ENCODE measurements at regions not wholly inside any gene's neighbourhood (a gene's known extent, or its start where the extent isn't known, plus 50 kb on each side); places are given as distances from the start of the nearest gene placed in this dataset.
A peak's percentile ranks its signal among the peaks of the same experiment; 100 is the strongest.

DNA sequence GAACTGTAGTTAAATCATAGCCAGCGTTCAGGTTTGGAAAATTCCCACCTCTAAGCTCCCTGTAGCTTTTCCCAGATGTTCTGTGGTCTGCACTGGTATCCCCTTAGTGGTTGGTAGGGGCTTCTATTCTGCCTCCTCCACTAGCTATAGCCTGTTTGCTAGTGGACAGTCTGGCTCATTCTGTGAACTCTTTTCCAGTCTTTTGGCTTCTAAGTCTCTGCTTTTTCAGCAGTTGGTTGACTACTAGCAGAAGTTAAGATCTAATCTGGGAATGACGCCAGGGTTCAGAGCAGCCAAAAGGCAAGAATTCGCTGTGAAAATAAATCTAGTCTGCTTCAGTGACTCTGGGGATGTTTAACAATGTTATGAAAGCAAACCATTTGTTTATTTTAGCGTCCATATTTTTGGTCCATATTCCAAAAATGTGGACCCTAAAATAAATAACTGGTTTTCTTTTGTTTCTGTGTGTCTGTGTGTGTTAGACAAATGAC, 73.7 kb upstream of the WDR72 start:
- H3K9me3 Mint-ChIP-seq: peaks cover 11% of the 10 kb centered on the region
- H3K27ac Mint-ChIP-seq: no peak overlapping the region
- no peak overlapping the region for H3K4me3 Mint-ChIP-seq
- ChIA-PET POLR2A (no interaction called here), CTCF (interaction anchor here (1.7 kb wide), 1 partner anchor 21 kb away, joined by 9 read pairs; no protein-coding TSS in a partner anchor)
- 0 out of 2 replicates have a peak, but pooled peaks cover 3% of the 10 kb centered on the region for H3K27me3 Mint-ChIP-seq (ENCODE audit: low read depth)
- TF ChIP-seq GABPB1 (CRISPR knock-in tag; IDR thresholded peaks at IDR 0.05) (0 out of 2 replicates have a peak, but pooled peaks have one; percentile 41), MXD4 (CRISPR knock-in tag; IDR thresholded peaks at IDR 0.05; ENCODE audit: borderline replicate concordance) (no peak)
- no peak for ATAC-seq
- DNase-seq (ENCODE audit: low spot score): no peak
- peaks cover 45% of the 10 kb centered on the region for H3K4me1 Mint-ChIP-seq
- H3K36me3 Mint-ChIP-seq: 0 out of 2 replicates have a peak, but pooled peaks cover 2% of the 10 kb centered on the region

DNA sequence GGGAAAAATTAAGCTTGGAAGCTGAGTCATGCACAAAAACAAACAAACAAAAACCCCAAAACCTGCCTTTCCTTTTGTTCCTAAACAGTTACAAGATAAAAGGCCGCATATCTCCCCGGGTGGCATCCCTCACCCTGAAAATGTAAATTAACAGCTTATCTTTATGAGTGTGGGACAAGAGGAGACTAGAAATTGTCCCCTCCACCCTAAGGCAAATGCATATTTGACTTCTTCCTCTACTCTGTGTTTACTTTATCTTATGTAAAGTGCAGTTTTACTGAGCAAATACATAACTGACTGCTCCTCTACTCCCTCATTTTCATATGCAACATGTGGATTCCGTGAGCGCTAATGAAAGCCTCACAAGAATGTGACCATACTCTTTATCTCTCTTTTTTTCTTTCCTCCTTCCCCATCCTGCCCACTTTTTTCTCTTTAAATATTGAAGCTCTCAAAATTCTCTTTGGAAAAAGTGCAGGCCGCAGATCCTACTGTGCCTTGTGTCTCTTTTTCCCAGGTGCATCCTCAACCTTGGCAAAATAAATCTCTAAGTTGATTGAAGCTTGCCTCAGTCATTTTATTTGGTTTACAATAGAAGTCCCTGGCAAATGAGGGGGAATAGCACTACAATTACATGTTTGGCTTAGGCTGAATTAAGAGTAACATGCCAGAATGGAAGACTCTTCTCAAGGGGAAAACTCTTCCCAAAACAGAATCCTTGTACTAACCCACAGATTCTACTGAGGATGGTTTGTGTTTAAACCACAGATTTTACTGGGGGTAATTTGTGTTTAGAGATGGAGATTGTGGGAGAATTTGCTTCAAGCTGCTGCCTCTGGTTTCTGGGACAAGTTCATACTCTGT, 72.7 kb upstream of the WDR72 start:
- DNase-seq (ENCODE audit: low spot score) (no peak), ATAC-seq (no peak)
- ChIA-PET POLR2A (no interaction called here), CTCF (interaction anchor here (1.7 kb wide), 1 partner anchor 20 kb away, joined by 9 read pairs; no protein-coding TSS in a partner anchor)
- Mint-ChIP-seq H3K4me1 (peaks cover 41% of the 10 kb centered on the region), H3K27ac (peak overlapping the region; percentile 5; the same call in 1 of the 2 replicates), H3K36me3 (0 out of 2 replicates have a peak, but pooled peaks cover 2% of the 10 kb centered on the region), H3K9me3 (peaks cover 17% of the 10 kb centered on the region), H3K4me3 (peak overlapping the region; percentile 6; the same call in 1 of the 2 replicates), H3K27me3 (ENCODE audit: low read depth) (0 out of 2 replicates have a peak, but pooled peaks cover 3% of the 10 kb centered on the region)
- TF ChIP-seq, protein P1, sequence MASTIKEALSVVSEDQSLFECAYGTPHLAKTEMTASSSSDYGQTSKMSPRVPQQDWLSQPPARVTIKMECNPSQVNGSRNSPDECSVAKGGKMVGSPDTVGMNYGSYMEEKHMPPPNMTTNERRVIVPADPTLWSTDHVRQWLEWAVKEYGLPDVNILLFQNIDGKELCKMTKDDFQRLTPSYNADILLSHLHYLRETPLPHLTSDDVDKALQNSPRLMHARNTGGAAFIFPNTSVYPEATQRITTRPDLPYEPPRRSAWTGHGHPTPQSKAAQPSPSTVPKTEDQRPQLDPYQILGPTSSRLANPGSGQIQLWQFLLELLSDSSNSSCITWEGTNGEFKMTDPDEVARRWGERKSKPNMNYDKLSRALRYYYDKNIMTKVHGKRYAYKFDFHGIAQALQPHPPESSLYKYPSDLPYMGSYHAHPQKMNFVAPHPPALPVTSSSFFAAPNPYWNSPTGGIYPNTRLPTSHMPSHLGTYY (CRISPR knock-in tag; IDR thresholded peaks at IDR 0.05): no peak
- TF ChIP-seq, protein P2, sequence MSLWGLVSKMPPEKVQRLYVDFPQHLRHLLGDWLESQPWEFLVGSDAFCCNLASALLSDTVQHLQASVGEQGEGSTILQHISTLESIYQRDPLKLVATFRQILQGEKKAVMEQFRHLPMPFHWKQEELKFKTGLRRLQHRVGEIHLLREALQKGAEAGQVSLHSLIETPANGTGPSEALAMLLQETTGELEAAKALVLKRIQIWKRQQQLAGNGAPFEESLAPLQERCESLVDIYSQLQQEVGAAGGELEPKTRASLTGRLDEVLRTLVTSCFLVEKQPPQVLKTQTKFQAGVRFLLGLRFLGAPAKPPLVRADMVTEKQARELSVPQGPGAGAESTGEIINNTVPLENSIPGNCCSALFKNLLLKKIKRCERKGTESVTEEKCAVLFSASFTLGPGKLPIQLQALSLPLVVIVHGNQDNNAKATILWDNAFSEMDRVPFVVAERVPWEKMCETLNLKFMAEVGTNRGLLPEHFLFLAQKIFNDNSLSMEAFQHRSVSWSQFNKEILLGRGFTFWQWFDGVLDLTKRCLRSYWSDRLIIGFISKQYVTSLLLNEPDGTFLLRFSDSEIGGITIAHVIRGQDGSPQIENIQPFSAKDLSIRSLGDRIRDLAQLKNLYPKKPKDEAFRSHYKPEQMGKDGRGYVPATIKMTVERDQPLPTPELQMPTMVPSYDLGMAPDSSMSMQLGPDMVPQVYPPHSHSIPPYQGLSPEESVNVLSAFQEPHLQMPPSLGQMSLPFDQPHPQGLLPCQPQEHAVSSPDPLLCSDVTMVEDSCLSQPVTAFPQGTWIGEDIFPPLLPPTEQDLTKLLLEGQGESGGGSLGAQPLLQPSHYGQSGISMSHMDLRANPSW (CRISPR knock-in tag; conservative IDR thresholded peaks at IDR 0.05; ENCODE audit: low read depth): no peak
- TF ChIP-seq RELA (CRISPR knock-in tag; IDR thresholded peaks at IDR 0.05; ENCODE audit: borderline replicate concordance) (no peak), EMX1 (CRISPR knock-in tag; IDR thresholded peaks at IDR 0.05) (no peak), JUN (CRISPR knock-in tag; IDR thresholded peaks at IDR 0.05) (no peak), ZNF138 (CRISPR knock-in tag; conservative IDR thresholded peaks at IDR 0.05) (no peak), TEAD1 (CRISPR knock-in tag; IDR thresholded peaks at IDR 0.05) (no peak), MXD4 (CRISPR knock-in tag; IDR thresholded peaks at IDR 0.05; ENCODE audit: borderline replicate concordance) (no peak), HMGA2 (CRISPR knock-in tag; IDR thresholded peaks at IDR 0.05) (no peak), MYBL2 (CRISPR knock-in tag; IDR thresholded peaks at IDR 0.05) (no peak), CREM (CRISPR knock-in tag; IDR thresholded peaks at IDR 0.05) (no peak), FOXK1 (CRISPR knock-in tag; IDR thresholded peaks at IDR 0.05) (no peak)
- TF ChIP-seq, protein P3, sequence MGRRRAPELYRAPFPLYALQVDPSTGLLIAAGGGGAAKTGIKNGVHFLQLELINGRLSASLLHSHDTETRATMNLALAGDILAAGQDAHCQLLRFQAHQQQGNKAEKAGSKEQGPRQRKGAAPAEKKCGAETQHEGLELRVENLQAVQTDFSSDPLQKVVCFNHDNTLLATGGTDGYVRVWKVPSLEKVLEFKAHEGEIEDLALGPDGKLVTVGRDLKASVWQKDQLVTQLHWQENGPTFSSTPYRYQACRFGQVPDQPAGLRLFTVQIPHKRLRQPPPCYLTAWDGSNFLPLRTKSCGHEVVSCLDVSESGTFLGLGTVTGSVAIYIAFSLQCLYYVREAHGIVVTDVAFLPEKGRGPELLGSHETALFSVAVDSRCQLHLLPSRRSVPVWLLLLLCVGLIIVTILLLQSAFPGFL (CRISPR knock-in tag; IDR thresholded peaks at IDR 0.05; ENCODE audit: borderline replicate concordance): no peak

DNA sequence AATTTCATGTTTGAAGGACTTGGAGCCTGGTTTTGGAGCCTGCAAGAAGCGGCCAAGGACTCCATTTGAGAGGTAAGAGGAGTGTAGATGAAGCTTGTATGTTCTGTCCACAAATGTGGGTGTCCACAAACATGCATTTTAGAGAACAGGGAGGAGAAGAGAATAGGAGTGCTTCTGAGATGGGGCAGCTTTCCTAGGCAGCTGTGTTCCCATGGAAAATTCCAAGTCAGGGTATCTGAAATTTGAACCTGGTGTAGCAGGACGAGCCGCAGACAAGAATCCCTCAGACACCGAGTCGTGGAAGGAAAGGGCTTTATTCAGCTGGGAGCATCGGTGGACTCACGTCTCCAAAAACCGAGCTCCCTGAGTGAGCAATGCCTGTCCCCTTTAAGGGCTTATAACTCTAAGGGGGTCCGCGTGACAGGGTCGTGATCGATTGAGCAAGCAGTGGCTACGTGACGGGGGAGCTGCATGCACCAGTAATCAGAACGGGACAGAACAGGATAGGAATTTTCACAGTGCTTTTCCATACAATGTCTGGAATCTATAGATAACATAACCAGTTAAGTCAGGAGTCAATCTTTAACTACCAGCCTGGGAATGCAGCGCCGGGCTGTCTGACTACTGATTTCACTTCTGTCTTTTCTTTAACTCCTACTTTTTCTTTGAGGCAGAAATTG, 71.4 kb upstream of the WDR72 start:
- Mint-ChIP-seq H3K9me3 (peaks cover 20% of the 10 kb centered on the region), H3K4me3 (no peak overlapping the region), H3K27me3 (ENCODE audit: low read depth) (0 out of 2 replicates have a peak, but pooled peaks cover 3% of the 10 kb centered on the region), H3K36me3 (peaks cover 5% of the 10 kb centered on the region), H3K4me1 (peaks cover 36% of the 10 kb centered on the region), H3K27ac (no peak overlapping the region)
- no peak for ATAC-seq
- ChIA-PET CTCF (no interaction called here), POLR2A (no interaction called here)
- DNase-seq (ENCODE audit: low spot score): no peak
- TF ChIP-seq FOXK1 (CRISPR knock-in tag; IDR thresholded peaks at IDR 0.05) (no peak), SOX15 (CRISPR knock-in tag; IDR thresholded peaks at IDR 0.05) (no peak), NR3C1 (CRISPR knock-in tag; conservative IDR thresholded peaks at IDR 0.05; ENCODE audit: low read depth) (no peak), ZNF138 (CRISPR knock-in tag; conservative IDR thresholded peaks at IDR 0.05) (no peak), SP1 (CRISPR knock-in tag; conservative IDR thresholded peaks at IDR 0.05) (no peak), IRF2 (CRISPR knock-in tag; IDR thresholded peaks at IDR 0.05; ENCODE audit: borderline replicate concordance, low read depth) (no peak), ZNF423 (CRISPR knock-in tag; IDR thresholded peaks at IDR 0.05) (no peak), MXD4 (CRISPR knock-in tag; IDR thresholded peaks at IDR 0.05; ENCODE audit: borderline replicate concordance) (no peak)
- TF ChIP-seq, protein P4, sequence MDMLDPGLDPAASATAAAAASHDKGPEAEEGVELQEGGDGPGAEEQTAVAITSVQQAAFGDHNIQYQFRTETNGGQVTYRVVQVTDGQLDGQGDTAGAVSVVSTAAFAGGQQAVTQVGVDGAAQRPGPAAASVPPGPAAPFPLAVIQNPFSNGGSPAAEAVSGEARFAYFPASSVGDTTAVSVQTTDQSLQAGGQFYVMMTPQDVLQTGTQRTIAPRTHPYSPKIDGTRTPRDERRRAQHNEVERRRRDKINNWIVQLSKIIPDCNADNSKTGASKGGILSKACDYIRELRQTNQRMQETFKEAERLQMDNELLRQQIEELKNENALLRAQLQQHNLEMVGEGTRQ (CRISPR knock-in tag; IDR thresholded peaks at IDR 0.05): no peak
- TF ChIP-seq, protein P5, sequence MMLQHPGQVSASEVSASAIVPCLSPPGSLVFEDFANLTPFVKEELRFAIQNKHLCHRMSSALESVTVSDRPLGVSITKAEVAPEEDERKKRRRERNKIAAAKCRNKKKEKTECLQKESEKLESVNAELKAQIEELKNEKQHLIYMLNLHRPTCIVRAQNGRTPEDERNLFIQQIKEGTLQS (CRISPR knock-in tag; conservative IDR thresholded peaks at IDR 0.05): no peak
- TF ChIP-seq, protein P6, sequence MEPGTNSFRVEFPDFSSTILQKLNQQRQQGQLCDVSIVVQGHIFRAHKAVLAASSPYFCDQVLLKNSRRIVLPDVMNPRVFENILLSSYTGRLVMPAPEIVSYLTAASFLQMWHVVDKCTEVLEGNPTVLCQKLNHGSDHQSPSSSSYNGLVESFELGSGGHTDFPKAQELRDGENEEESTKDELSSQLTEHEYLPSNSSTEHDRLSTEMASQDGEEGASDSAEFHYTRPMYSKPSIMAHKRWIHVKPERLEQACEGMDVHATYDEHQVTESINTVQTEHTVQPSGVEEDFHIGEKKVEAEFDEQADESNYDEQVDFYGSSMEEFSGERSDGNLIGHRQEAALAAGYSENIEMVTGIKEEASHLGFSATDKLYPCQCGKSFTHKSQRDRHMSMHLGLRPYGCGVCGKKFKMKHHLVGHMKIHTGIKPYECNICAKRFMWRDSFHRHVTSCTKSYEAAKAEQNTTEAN (CRISPR knock-in tag; IDR thresholded peaks at IDR 0.05): no peak

Data from WTC11 (cell line).